K562 (cell line): ENCODE measurements at regions not wholly inside any gene's neighbourhood (a gene's known extent, or its start where the extent isn't known, plus 50 kb on each side); places are given as distances from the start of the nearest gene placed in this dataset.

ENCODE experiments used
- FOXA1 ChIP-seq: fragments of 450-650 bp; IDR thresholded peaks from 2 replicates; pipeline ENCODE4 v1.6.1; 2016; ENCODE audit warnings: mild to moderate bottlenecking, borderline replicate concordance
- GABPA ChIP-seq: fragments of 200-800 bp; sonication (Bioruptor generic); conservative IDR thresholded peaks from 2 replicates; pipeline ENCODE4 v1.6.1; 2016; ENCODE audit warnings: low read depth, missing genetic modification characterization, missing compliant biosample characterization
- KAT8 ChIP-seq: fragments of 450-650 bp; IDR thresholded peaks from 2 replicates; pipeline ENCODE4 v1.6.1; 2016; ENCODE audit warnings: low read depth, mild to moderate bottlenecking
- MAZ ChIP-seq, 2 experiments: fragments of 450-650 bp in 1 of 2; sonication (generic) in 1 of 2; formaldehyde crosslinking; IDR thresholded peaks in 1 of 2; conservative IDR thresholded peaks in 1 of 2; 2 replicates each; pipeline versions ENCODE4 v1.4.0 to v1.5.0; 2020; ENCODE audit warnings: mild to moderate bottlenecking in 1 of 2, missing genetic modification reagents in 1 of 2
- MTA3 ChIP-seq: fragments of 450-650 bp; formaldehyde crosslinking; IDR thresholded peaks from 2 replicates; pipeline ENCODE4 v1.6.1; 2017; ENCODE audit warnings: mild to moderate bottlenecking, borderline replicate concordance
- NRF1 ChIP-seq, 2 experiments: fragments of 450-650 bp; IDR thresholded peaks in 1 of 2; conservative IDR thresholded peaks in 1 of 2; 2 replicates each; pipeline ENCODE4 v1.6.1; 2014; ENCODE audit warnings: mild to moderate bottlenecking in 2 of 2
- PCBP1 ChIP-seq: fragments of 200-400 bp; formaldehyde crosslinking; IDR thresholded peaks from 2 replicates; pipeline ENCODE4 v1.6.1; 2018; ENCODE audit warnings: mild to moderate bottlenecking, low read depth, low read length; ENCODE audit not compliant: poor library complexity, severe bottlenecking
- PHF8 ChIP-seq: fragments of 200-600 bp; sonication (generic); IDR thresholded peaks from 2 replicates; pipeline ENCODE4 v1.6.1; 2012; ENCODE audit warnings: mixed run types, mild to moderate bottlenecking, inconsistent platforms, low read length, moderate library complexity, borderline replicate concordance
- PML ChIP-seq: IDR thresholded peaks from 2 replicates; pipeline ENCODE4 v1.6.1; 2012; ENCODE audit warnings: low read length, inconsistent platforms
- SIN3A ChIP-seq, 2 experiments: fragments of 150-350 bp in 1 of 2; IDR thresholded peaks; 2 replicates each; pipeline ENCODE4 v1.6.1; 2011 to 2016; ENCODE audit warnings: borderline replicate concordance in 2 of 2, low read depth in 2 of 2, low read length in 2 of 2, mild to moderate bottlenecking in 2 of 2, moderate library complexity in 2 of 2; ENCODE audit not compliant: control insufficient read depth in 1 of 2
- TF ChIP-seq, protein P1 (sequence below): fragments of 250-450 bp; sonication (Bioruptor Pico); IDR thresholded peaks from 2 replicates; pipeline ENCODE4 v1.5.0; 2021; ENCODE audit warnings: mild to moderate bottlenecking, borderline replicate concordance
- TF ChIP-seq, protein P2 (sequence below): sonication (generic); formaldehyde crosslinking; IDR thresholded peaks from 2 replicates; pipeline ENCODE4 v1.8.1; 2023; ENCODE audit warnings: mild to moderate bottlenecking, missing genetic modification reagents
- TF ChIP-seq, protein P3 (sequence below): sonication (generic); formaldehyde crosslinking; IDR thresholded peaks from 2 replicates; pipeline ENCODE4 v1.9.0; 2022; ENCODE audit warnings: mild to moderate bottlenecking, missing genetic modification reagents
- TF ChIP-seq, protein P4 (sequence below): fragments of 450-650 bp; IDR thresholded peaks from 2 replicates; pipeline ENCODE4 v1.6.1; 2016

DNA sequence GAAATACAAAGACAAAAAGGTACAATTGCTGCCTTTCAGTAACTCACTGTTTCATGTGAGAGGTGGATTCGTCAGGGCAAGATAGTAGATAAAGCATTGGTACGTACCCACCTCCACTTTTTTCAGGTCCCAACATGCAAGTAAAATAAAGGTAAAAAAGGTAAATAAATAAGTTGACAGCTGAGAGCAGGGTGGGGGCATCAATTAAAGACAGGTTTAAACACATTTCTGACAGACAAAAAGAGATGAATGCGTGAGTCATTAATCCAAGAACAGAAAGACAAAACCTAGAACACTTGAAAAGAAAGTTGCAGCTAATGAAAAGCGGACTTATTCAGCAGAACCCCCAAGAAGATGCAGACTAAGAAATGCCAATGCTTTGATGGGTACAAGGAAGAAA lies 979.6 kb upstream of the CDH2 start:
- TF ChIP-seq PCBP1: no peak
- TF ChIP-seq, protein P1, sequence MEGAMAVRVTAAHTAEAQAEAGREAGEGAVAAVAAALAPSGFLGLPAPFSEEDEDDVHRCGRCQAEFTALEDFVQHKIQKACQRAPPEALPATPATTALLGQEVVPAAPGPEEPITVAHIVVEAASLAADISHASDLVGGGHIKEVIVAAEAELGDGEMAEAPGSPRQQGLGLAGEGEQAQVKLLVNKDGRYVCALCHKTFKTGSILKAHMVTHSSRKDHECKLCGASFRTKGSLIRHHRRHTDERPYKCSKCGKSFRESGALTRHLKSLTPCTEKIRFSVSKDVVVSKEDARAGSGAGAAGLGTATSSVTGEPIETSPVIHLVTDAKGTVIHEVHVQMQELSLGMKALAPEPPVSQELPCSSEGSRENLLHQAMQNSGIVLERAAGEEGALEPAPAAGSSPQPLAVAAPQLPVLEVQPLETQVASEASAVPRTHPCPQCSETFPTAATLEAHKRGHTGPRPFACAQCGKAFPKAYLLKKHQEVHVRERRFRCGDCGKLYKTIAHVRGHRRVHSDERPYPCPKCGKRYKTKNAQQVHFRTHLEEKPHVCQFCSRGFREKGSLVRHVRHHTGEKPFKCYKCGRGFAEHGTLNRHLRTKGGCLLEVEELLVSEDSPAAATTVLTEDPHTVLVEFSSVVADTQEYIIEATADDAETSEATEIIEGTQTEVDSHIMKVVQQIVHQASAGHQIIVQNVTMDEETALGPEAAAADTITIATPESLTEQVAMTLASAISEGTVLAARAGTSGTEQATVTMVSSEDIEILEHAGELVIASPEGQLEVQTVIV (CRISPR knock-in tag): no peak
- TF ChIP-seq, protein P2, sequence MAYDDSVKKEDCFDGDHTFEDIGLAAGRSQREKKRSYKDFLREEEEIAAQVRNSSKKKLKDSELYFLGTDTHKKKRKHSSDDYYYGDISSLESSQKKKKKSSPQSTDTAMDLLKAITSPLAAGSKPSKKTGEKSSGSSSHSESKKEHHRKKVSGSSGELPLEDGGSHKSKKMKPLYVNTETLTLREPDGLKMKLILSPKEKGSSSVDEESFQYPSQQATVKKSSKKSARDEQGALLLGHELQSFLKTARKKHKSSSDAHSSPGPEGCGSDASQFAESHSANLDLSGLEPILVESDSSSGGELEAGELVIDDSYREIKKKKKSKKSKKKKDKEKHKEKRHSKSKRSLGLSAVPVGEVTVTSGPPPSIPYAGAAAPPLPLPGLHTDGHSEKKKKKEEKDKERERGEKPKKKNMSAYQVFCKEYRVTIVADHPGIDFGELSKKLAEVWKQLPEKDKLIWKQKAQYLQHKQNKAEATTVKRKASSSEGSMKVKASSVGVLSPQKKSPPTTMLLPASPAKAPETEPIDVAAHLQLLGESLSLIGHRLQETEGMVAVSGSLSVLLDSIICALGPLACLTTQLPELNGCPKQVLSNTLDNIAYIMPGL (CRISPR knock-in tag): no peak
- TF ChIP-seq PML: no peak
- TF ChIP-seq, protein P3, sequence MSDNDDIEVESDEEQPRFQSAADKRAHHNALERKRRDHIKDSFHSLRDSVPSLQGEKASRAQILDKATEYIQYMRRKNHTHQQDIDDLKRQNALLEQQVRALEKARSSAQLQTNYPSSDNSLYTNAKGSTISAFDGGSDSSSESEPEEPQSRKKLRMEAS (CRISPR knock-in tag): no peak
- TF ChIP-seq PHF8: no peak
- TF ChIP-seq FOXA1: no peak
- no peak for TF ChIP-seq NRF1 (conservative IDR thresholded peaks at IDR 0.05 in 1 of 2, IDR thresholded peaks at IDR 0.05 in 1 of 2)
- TF ChIP-seq MTA3: no peak
- TF ChIP-seq MAZ (CRISPR knock-in tag; conservative IDR thresholded peaks at IDR 0.05 in 1 of 2, IDR thresholded peaks at IDR 0.05 in 1 of 2): no peak
- TF ChIP-seq SIN3A (IDR thresholded peaks at IDR 0.05; ENCODE audit: borderline replicate concordance in 2 of 2, control insufficient read depth in 1 of 2, low read depth in 2 of 2, low read length in 2 of 2): no peak
- TF ChIP-seq KAT8: no peak
- TF ChIP-seq GABPA (tag): no peak
- TF ChIP-seq, protein P4, sequence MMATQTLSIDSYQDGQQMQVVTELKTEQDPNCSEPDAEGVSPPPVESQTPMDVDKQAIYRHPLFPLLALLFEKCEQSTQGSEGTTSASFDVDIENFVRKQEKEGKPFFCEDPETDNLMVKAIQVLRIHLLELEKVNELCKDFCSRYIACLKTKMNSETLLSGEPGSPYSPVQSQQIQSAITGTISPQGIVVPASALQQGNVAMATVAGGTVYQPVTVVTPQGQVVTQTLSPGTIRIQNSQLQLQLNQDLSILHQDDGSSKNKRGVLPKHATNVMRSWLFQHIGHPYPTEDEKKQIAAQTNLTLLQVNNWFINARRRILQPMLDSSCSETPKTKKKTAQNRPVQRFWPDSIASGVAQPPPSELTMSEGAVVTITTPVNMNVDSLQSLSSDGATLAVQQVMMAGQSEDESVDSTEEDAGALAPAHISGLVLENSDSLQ: no peak
